RWPE1 (cell line): ENCODE measurements at regions not wholly inside any gene's neighbourhood (a gene's known extent, or its start where the extent isn't known, plus 50 kb on each side); places are given as distances from the start of the nearest gene placed in this dataset.

Experiments used
- CTCF ChIA-PET: fragments of 350-600 bp; sonication (Branson Sonifier 250); formaldehyde crosslinking; extraction: SDS; loops from one replicate; lab custom pipeline; 2021; lab: Yijun Ruan, JAX
- POLR2A ChIA-PET: fragments of 400-600 bp; formaldehyde crosslinking; extraction: SDS; loops from one replicate; lab custom pipeline; 2020; ENCODE audit warnings: antibody characterized with exemption; ENCODE audit not compliant: low non-redundant PET; lab: Yijun Ruan, JAX
- DNase-seq: peaks from one replicate; pipeline ENCODE4 v3.0.0; 2012; ENCODE audit warnings: low spot score
- H3K27ac ChIP-seq: fragments of 450-650 bp; 2 replicates; pipeline ENCODE4 v1.5.1; 2017
- TF ChIP-seq, protein P1 (sequence below): fragments of 450-650 bp; conservative IDR thresholded peaks from 2 replicates; pipeline ENCODE4 v1.5.1; 2017; ENCODE audit warnings: low read depth, mild to moderate bottlenecking

GRCh38 chr18:78772360-78773302 lies 207.0 kb upstream of the SALL3 start:
- CTCF ChIA-PET: interaction anchor here (0.5 kb wide), 1 partner anchor 86 kb away, joined by 4 read pairs; no protein-coding TSS in a partner anchor

GRCh38 chr18:78773303-78773755 lies 206.3 kb upstream of the SALL3 start:
- no peak overlapping the region for H3K27ac ChIP-seq
- no peak for DNase-seq
- ChIA-PET CTCF (interaction anchor here (0.5 kb wide), 1 partner anchor 85 kb away, joined by 4 read pairs; no protein-coding TSS in a partner anchor), POLR2A (no interaction called here)
- TF ChIP-seq, protein P1, sequence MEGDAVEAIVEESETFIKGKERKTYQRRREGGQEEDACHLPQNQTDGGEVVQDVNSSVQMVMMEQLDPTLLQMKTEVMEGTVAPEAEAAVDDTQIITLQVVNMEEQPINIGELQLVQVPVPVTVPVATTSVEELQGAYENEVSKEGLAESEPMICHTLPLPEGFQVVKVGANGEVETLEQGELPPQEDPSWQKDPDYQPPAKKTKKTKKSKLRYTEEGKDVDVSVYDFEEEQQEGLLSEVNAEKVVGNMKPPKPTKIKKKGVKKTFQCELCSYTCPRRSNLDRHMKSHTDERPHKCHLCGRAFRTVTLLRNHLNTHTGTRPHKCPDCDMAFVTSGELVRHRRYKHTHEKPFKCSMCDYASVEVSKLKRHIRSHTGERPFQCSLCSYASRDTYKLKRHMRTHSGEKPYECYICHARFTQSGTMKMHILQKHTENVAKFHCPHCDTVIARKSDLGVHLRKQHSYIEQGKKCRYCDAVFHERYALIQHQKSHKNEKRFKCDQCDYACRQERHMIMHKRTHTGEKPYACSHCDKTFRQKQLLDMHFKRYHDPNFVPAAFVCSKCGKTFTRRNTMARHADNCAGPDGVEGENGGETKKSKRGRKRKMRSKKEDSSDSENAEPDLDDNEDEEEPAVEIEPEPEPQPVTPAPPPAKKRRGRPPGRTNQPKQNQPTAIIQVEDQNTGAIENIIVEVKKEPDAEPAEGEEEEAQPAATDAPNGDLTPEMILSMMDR: no peak

More at GRCh38 chr18:78772360-78773302, 207.0 kb upstream of the SALL3 start:
- TF ChIP-seq, protein P1: no peak
- DNase-seq: no peak
- no peak overlapping the region for H3K27ac ChIP-seq
- POLR2A ChIA-PET: no interaction called here

DNA sequence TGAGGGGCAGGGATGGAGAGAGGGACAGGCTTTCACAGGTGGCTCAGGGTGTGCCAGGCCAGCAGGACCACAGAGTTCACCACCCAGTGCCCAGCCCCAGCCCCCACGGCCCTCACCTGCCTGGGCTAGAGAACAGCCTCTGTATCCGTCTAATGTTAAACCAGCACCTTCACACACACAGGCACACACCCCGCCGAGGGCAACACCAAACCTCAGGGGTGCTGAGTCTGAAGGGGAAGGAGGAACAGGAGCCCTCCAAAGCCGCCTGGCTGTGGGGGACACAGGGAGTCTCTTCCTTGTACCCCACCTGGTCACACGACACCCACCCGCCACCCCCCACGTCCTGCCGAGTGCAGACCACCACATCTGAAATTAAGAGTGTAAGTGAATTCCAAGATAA lies 205.8 kb upstream of the SALL3 start:
- DNase-seq: no peak
- H3K27ac ChIP-seq: no peak overlapping the region
- ChIA-PET POLR2A (no interaction called here), CTCF (no interaction called here)
- TF ChIP-seq, protein P1: no peak

GRCh38 chr18:78774741-78775141 lies 204.9 kb upstream of the SALL3 start:
- DNase-seq: no peak
- ChIA-PET POLR2A (no interaction called here), CTCF (no interaction called here)
- no peak overlapping the region for H3K27ac ChIP-seq
- TF ChIP-seq, protein P1: no peak

DNA sequence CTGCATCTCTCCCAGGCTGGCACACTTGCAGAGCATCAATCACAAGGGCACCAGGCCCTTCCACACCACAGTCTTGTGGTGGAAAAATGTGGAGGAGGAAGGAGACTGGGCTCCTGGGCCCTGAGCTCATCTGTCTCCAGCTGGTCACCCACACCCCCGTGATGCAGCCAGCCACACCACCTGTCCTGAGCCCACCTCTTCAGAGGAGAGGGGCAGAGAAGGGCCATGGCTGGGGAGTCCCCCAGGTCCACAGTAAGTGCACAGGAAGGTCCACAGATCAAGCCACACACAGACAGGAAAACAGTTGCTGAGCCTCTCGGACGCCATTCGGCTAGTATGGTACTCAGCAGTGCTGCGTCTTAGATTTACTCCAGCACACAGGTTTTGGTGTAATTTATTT lies 203.5 kb upstream of the SALL3 start:
- no peak for DNase-seq
- ChIA-PET POLR2A (no interaction called here), CTCF (interaction anchor here (0.6 kb wide), 1 partner anchor 97 kb away, joined by 8 read pairs; no protein-coding TSS in a partner anchor)
- H3K27ac ChIP-seq: no peak overlapping the region
- TF ChIP-seq, protein P1: no peak

- DNase-seq: no peak
- TF ChIP-seq, protein P1: no peak
- H3K27ac ChIP-seq: no peak overlapping the region
- ChIA-PET CTCF (no interaction called here), POLR2A (no interaction called here)
These were observed 202.8 kb upstream of the SALL3 start for GRCh38 chr18:78776706-78777285.
